ENCODE measurements at regions not wholly inside any gene's neighbourhood (a gene's known extent, or its start where the extent isn't known, plus 50 kb on each side); places are given as distances from the start of the nearest gene placed in this dataset.

GRCh38 chr6:122092366-122092765, 307.1 kb upstream of the HSF2 start:
- Histone ChIP-seq H3K4me2 (ENCODE audit: insufficient read depth, insufficient read length, low read length) (no peak overlapping the region), H3T11ph (ENCODE audit: low read length) (no peak overlapping the region), H2BK5ac (ENCODE audit: insufficient read length, low read length) (no peak overlapping the region), H2BK20ac (ENCODE audit: low read depth, low read length, poor library complexity, severe bottlenecking) (no peak overlapping the region), H4K8ac (replicated peaks; ENCODE audit: insufficient read length, low read depth, low read length) (no peak overlapping the region), H3K27ac (ENCODE audit: insufficient read length, low read depth, low read length) (no peak overlapping the region), H3K9ac (ENCODE audit: extremely low read depth, insufficient read length, low read length) (no peak overlapping the region), H4K5ac (ENCODE audit: insufficient read length, low read depth, low read length) (no peak overlapping the region), H3K9me3 (ENCODE audit: control insufficient read depth, low read depth, low read length) (no peaks in the 10 kb centered on the region), H2BK15ac (ENCODE audit: low read depth, low read length) (no peak overlapping the region), H3K79me1 (ENCODE audit: insufficient read depth, low read depth, low read length, poor library complexity, severe bottlenecking) (no peaks in the 10 kb centered on the region), H3K23ac (ENCODE audit: insufficient read length, low read depth, low read length) (no peak overlapping the region), H4K20me1 (ENCODE audit: control insufficient read depth, insufficient read depth, insufficient read length) (no peaks in the 10 kb centered on the region), H2BK12ac (ENCODE audit: insufficient read length, low read depth, low read length) (no peak overlapping the region), H3K23me2 (ENCODE audit: insufficient read length, low read depth, low read length, poor library complexity, severe bottlenecking) (no peaks in the 10 kb centered on the region), H3K4me1 (ENCODE audit: insufficient read depth, low read length) (no peaks in the 10 kb centered on the region), H2AFZ (ENCODE audit: low read length) (no peak overlapping the region), H3K27me3 (ENCODE audit: insufficient read depth, low read length) (no peaks in the 10 kb centered on the region), H4K91ac (ENCODE audit: insufficient read length, low read depth, low read length) (no peak overlapping the region), H3K18ac (ENCODE audit: insufficient read length, low read depth, low read length) (no peak overlapping the region), H2AK5ac (ENCODE audit: insufficient read length, low read length) (no peak overlapping the region), H2BK120ac (ENCODE audit: low read depth, low read length, poor library complexity, severe bottlenecking) (no peak overlapping the region), H3K4ac (ENCODE audit: low read depth, low read length) (no peak overlapping the region), H3K14ac (ENCODE audit: insufficient read depth, low read length) (no peak overlapping the region), H3K56ac (ENCODE audit: insufficient read length, low read depth, low read length) (no peak overlapping the region), H3K79me2 (ENCODE audit: insufficient read depth, low read length) (no peaks in the 10 kb centered on the region)
- peaks cover 0 to 3% of the 10 kb centered on the region in 2 experiments; a peak in 1 of 4 replicates for H3K4me1 Mint-ChIP-seq
- H3K36me3 Mint-ChIP-seq (ENCODE audit: insufficient read depth in 1 of 3, low read depth in 3 of 3): no peaks in the 10 kb centered on the region
- H3K9me3 Mint-ChIP-seq: no peaks in the 10 kb centered on the region
- H3K27ac Mint-ChIP-seq: no peak overlapping the region
- WGBS (ENCODE audit: extremely low coverage, insufficient read length, low lambda C conversion rate): no CpG with 5 or more reads among the region's 1 CpG
- TF ChIP-seq CTCF (conservative IDR thresholded peaks at IDR 0.05): no peak
- no peak for DNase-seq
- H3K4me3 Mint-ChIP-seq: no peak overlapping the region
- H3K27me3 Mint-ChIP-seq (ENCODE audit: low read depth): no peaks in the 10 kb centered on the region

Measured in H9 (cell line).